MM.1S (cell line): ENCODE measurements at regions not wholly inside any gene's neighbourhood (a gene's known extent, or its start where the extent isn't known, plus 50 kb on each side); places are given as distances from the start of the nearest gene placed in this dataset.

Source experiments
- EZH2 ChIP-seq: fragments of 300-600 bp; sonication (generic); optimal IDR thresholded peaks from 2 replicates; pipeline ENCODE3; 2017; ENCODE audit warnings: low read depth, mild to moderate bottlenecking, antibody characterized with exemption, low read length, mixed read lengths
- EZH2phosphoT487 ChIP-seq: fragments of 300-600 bp; sonication (generic); IDR thresholded peaks from 2 replicates; pipeline ENCODE4 v1.6.1; 2018; ENCODE audit warnings: antibody characterized with exemption, low read length
- TF ChIP-seq, protein P1 (sequence below): fragments of 300-600 bp; sonication (generic); IDR thresholded peaks from 2 replicates; pipeline ENCODE4 v1.5.1; 2016; ENCODE audit warnings: antibody characterized with exemption, low read length, mixed read lengths

- no peak for TF ChIP-seq EZH2
- TF ChIP-seq, protein P1, sequence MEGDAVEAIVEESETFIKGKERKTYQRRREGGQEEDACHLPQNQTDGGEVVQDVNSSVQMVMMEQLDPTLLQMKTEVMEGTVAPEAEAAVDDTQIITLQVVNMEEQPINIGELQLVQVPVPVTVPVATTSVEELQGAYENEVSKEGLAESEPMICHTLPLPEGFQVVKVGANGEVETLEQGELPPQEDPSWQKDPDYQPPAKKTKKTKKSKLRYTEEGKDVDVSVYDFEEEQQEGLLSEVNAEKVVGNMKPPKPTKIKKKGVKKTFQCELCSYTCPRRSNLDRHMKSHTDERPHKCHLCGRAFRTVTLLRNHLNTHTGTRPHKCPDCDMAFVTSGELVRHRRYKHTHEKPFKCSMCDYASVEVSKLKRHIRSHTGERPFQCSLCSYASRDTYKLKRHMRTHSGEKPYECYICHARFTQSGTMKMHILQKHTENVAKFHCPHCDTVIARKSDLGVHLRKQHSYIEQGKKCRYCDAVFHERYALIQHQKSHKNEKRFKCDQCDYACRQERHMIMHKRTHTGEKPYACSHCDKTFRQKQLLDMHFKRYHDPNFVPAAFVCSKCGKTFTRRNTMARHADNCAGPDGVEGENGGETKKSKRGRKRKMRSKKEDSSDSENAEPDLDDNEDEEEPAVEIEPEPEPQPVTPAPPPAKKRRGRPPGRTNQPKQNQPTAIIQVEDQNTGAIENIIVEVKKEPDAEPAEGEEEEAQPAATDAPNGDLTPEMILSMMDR = no peak
- TF ChIP-seq EZH2phosphoT487 = no peak
Observed at GRCh38 chr2:24439280-24439970, 51.6 kb upstream of the NCOA1 start.
